Mesendoderm (in vitro differentiated cells): ENCODE measurements at regions not wholly inside any gene's neighbourhood (a gene's known extent, or its start where the extent isn't known, plus 50 kb on each side); places are given as distances from the start of the nearest gene placed in this dataset.
A peak's percentile ranks its signal among the peaks of the same experiment; 100 is the strongest.

Experiments
- DNase-seq: peaks from one replicate; pipeline ENCODE4 v3.0.0; 2013
- H2AK5ac ChIP-seq: 2 replicates; pipeline ENCODE4 v1.6.1; 2013; ENCODE audit warnings: low read length, inconsistent platforms
- H2BK120ac ChIP-seq: 2 replicates; pipeline ENCODE4 v1.6.1; 2013; ENCODE audit warnings: low read depth, mild to moderate bottlenecking, low read length, moderate library complexity, mixed read lengths
- H2BK15ac ChIP-seq: replicated peaks from 2 replicates; pipeline ENCODE4 v1.6.1; 2013; ENCODE audit warnings: low read depth, mild to moderate bottlenecking, moderate library complexity
- H2BK5ac ChIP-seq: 2 replicates; pipeline ENCODE4 v1.6.1; 2013; ENCODE audit warnings: low read length, inconsistent platforms
- H3K18ac ChIP-seq: 2 replicates; pipeline ENCODE4 v1.6.1; 2013; ENCODE audit warnings: mild to moderate bottlenecking, low read length, mixed read lengths
- H3K23ac ChIP-seq: one replicate; pipeline ENCODE4 v1.6.1; 2013; ENCODE audit warnings: low read length
- H3K27ac ChIP-seq: 2 replicates; pipeline ENCODE4 v1.5.1; 2013; ENCODE audit warnings: low read depth, mild to moderate bottlenecking, inconsistent platforms, low read length, moderate library complexity
- H3K27me3 ChIP-seq: 2 replicates; pipeline ENCODE4 v1.6.1; 2013; ENCODE audit warnings: low read length, control low read depth, mild to moderate bottlenecking, inconsistent platforms; ENCODE audit not compliant: insufficient read depth, poor library complexity
- H3K36me3 ChIP-seq: 2 replicates; pipeline ENCODE4 v1.6.1; 2013; ENCODE audit warnings: low read length, inconsistent platforms; ENCODE audit not compliant: control insufficient read depth, insufficient read depth
- H3K4ac ChIP-seq: one replicate; pipeline ENCODE4 v1.6.1; 2013; ENCODE audit warnings: low read depth, mild to moderate bottlenecking, low read length, moderate library complexity
- H3K4me1 ChIP-seq: 2 replicates; pipeline ENCODE4 v1.6.1; 2013; ENCODE audit warnings: low read depth, low read length, inconsistent platforms; ENCODE audit not compliant: control insufficient read depth
- H3K4me2 ChIP-seq: 2 replicates; pipeline ENCODE4 v1.6.1; 2013; ENCODE audit warnings: low read length
- H3K4me3 ChIP-seq: 2 replicates; pipeline ENCODE4 v1.5.1; 2013; ENCODE audit warnings: mild to moderate bottlenecking, low read length
- H3K56ac ChIP-seq: one replicate; pipeline ENCODE4 v1.6.1; 2013; ENCODE audit warnings: low read length
- H3K79me1 ChIP-seq: 2 replicates; pipeline ENCODE4 v1.6.1; 2013; ENCODE audit warnings: low read length, inconsistent platforms
- H3K79me2 ChIP-seq: 2 replicates; pipeline ENCODE4 v1.6.1; 2013; ENCODE audit warnings: mild to moderate bottlenecking, low read length; ENCODE audit not compliant: control insufficient read depth, insufficient read depth
- H3K9ac ChIP-seq: 2 replicates; pipeline ENCODE4 v1.6.1; 2013; ENCODE audit warnings: low read length, inconsistent platforms
- H4K5ac ChIP-seq: one replicate; pipeline ENCODE4 v1.6.1; 2013; ENCODE audit warnings: low read length
- H4K8ac ChIP-seq: one replicate; pipeline ENCODE4 v1.6.1; 2013; ENCODE audit warnings: low read depth, mild to moderate bottlenecking, control low read depth, low read length, moderate library complexity
- WGBS: extraction: QIAGEN DNeasy Blood & Tissue Kit; methylation state at CpG from one replicate; pipeline ENCODE4 v1.1.7; 2013; ENCODE audit warnings: low lambda C conversion rate, missing lambda C conversion rate; ENCODE audit not compliant: insufficient coverage; ENCODE audit errors: extremely low coverage; 5-methylcytosine and 5-hydroxymethylcytosine counted together

DNA sequence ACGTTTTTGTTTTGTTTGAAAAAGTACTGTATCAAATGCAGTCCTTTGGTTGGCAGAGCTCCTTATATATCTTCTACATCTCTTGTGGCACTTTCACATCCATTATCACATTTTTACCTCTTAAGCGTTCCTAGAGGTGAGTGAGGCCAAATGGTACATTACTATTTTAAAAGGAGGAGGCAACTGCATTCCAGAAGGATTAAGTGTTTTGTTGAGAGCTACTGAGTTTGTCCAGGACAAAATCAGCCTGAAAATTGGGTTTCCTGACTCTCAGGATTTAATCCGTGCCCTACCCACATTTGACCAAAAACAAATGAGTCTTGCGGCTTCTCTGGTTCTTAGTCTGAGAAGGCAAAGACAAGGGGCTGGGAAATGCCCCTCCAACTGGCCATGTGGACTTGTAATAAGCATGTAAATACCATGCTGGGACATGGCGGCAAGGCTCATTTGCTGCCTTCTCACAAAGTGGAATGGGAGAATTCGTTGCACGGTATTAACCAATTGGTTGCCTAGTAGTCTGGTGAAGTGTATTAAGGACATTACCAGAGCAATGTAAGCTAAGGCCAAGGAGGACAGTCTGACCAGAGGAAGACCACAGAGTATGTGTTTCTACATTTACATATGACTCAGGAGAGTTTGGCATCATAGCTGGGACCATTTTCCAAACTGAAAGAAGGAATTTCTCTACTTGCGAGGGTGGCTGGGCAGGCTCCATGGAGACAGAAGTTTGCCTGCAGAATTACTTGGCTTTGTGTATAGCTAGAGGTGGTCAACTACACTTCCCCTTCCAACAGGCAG, 175.8 kb upstream of the PLXNC1 start:
- Histone ChIP-seq H4K8ac (no peak overlapping the region), H3K79me1 (no peaks in the 10 kb centered on the region), H3K9ac (no peak overlapping the region), H2BK120ac (no peak overlapping the region), H2AK5ac (no peak overlapping the region), H4K5ac (no peak overlapping the region), H3K27me3 (no peaks in the 10 kb centered on the region), H2BK15ac (no peak overlapping the region), H3K79me2 (no peaks in the 10 kb centered on the region), H3K4me2 (no peak overlapping the region), H3K18ac (no peak overlapping the region), H3K56ac (no peak overlapping the region), H3K4me3 (no peak overlapping the region), H3K27ac (no peak overlapping the region), H3K4ac (no peak overlapping the region), H3K36me3 (no peaks in the 10 kb centered on the region), H3K23ac (peak overlapping the region; percentile 9), H3K4me1 (peaks cover 3% of the 10 kb centered on the region), H2BK5ac (peak overlapping the region; percentile 27)
- DNase-seq = peak; percentile 42
- WGBS = no CpG with 5 or more reads among the region's 8 CpGs

DNA sequence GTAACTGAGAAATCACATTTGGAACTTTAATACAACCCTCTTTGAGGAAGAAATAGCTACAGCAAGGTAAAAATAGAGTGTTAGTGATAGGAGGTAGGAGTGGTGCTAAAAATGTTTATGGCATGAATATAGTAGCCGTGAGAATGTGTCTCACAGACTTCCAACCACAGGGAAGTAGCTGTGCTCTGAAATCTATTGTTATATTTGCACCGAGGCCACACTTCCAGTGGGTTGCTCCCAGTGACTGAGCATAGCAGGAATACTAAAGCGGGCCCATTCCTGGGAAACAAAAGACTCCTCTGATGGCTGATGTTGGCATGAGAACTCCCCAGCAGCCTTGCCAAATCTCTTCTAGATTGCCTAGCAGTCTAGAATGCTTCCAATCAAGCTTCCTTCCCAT, 174.1 kb upstream of the PLXNC1 start:
- H3K4me2 ChIP-seq = no peak overlapping the region
- no peaks in the 10 kb centered on the region for H3K36me3 ChIP-seq
- no peak overlapping the region for H4K5ac ChIP-seq
- H3K23ac ChIP-seq = no peak overlapping the region
- no CpG with 5 or more reads among the region's 3 CpGs for WGBS
- H3K27ac ChIP-seq = no peak overlapping the region
- H2AK5ac ChIP-seq = no peak overlapping the region
- no peaks in the 10 kb centered on the region for H3K79me2 ChIP-seq
- DNase-seq = no peak
- no peaks in the 10 kb centered on the region for H3K79me1 ChIP-seq
- no peak overlapping the region for H4K8ac ChIP-seq
- no peak overlapping the region for H2BK120ac ChIP-seq
- H3K9ac ChIP-seq = no peak overlapping the region
- H3K4ac ChIP-seq = no peak overlapping the region
- no peak overlapping the region for H3K4me3 ChIP-seq
- no peaks in the 10 kb centered on the region for H3K27me3 ChIP-seq
- H3K18ac ChIP-seq = no peak overlapping the region
- H2BK5ac ChIP-seq = no peak overlapping the region
- no peak overlapping the region for H3K56ac ChIP-seq
- peaks cover 3% of the 10 kb centered on the region for H3K4me1 ChIP-seq
- H2BK15ac ChIP-seq = no peak overlapping the region

DNA sequence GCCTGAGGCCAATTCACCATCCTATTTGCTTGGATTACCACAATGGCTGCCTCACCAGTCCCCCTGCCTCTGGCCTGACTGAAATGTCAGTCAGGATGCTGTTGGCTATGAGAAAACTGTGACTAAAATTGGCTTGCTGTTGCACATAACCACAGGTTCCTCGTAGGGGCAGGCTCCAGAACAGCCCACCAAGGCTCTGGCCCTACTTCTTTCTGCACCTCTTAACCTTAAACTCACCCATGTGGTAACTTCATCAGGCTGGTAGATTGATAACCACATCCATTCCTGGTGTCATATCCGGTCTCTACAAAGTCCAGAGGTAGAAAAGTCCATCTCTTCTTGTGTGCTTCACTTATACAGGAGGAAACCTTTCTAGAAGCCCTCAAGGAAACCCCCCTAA, 172.4 kb upstream of the PLXNC1 start:
- no peak overlapping the region for H4K8ac ChIP-seq
- no peak for DNase-seq
- H2BK15ac ChIP-seq = no peak overlapping the region
- no peak overlapping the region for H3K23ac ChIP-seq
- H2AK5ac ChIP-seq = no peak overlapping the region
- H3K27ac ChIP-seq = no peak overlapping the region
- no peak overlapping the region for H2BK5ac ChIP-seq
- H3K4me1 ChIP-seq = peaks cover 3% of the 10 kb centered on the region
- no peaks in the 10 kb centered on the region for H3K36me3 ChIP-seq
- no CpG with 5 or more reads among the region's 2 CpGs for WGBS
- H3K4me2 ChIP-seq = no peak overlapping the region
- no peak overlapping the region for H3K4ac ChIP-seq
- no peak overlapping the region for H3K56ac ChIP-seq
- no peak overlapping the region for H3K9ac ChIP-seq
- no peak overlapping the region for H3K18ac ChIP-seq
- H3K79me2 ChIP-seq = no peaks in the 10 kb centered on the region
- no peak overlapping the region for H3K4me3 ChIP-seq
- H3K79me1 ChIP-seq = no peaks in the 10 kb centered on the region
- no peak overlapping the region for H2BK120ac ChIP-seq
- H3K27me3 ChIP-seq = no peaks in the 10 kb centered on the region
- no peak overlapping the region for H4K5ac ChIP-seq

DNA sequence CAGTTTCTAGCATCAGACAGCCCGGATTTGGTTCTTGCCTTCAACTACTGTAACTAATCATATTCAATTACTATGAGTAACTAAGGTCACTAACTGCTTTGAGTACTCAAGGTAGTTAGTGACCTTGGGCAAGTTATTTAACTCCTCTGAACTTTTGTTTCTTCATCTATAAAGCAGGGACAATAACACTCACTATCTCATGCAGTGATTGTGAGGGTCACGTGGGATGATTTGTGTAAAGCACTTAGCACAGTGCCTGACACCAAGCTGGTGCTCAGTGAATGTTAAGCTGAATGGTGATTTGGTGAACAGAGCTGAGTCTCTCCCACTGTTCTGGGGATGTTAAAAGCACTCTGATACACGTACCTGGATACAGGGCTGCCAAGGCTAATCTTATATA, 171.3 kb upstream of the PLXNC1 start:
- H3K27me3 ChIP-seq = no peaks in the 10 kb centered on the region
- H3K4me1 ChIP-seq = peaks cover 3% of the 10 kb centered on the region
- DNase-seq = no peak
- H3K27ac ChIP-seq = no peak overlapping the region
- H3K36me3 ChIP-seq = no peaks in the 10 kb centered on the region
- no peak overlapping the region for H2AK5ac ChIP-seq
- no peak overlapping the region for H2BK5ac ChIP-seq
- no peak overlapping the region for H3K56ac ChIP-seq
- no peak overlapping the region for H3K9ac ChIP-seq
- H3K79me2 ChIP-seq = no peaks in the 10 kb centered on the region
- H3K4me3 ChIP-seq = no peak overlapping the region
- no peaks in the 10 kb centered on the region for H3K79me1 ChIP-seq
- H2BK120ac ChIP-seq = no peak overlapping the region
- no peak overlapping the region for H3K23ac ChIP-seq
- no peak overlapping the region for H2BK15ac ChIP-seq
- no peak overlapping the region for H3K18ac ChIP-seq
- no peak overlapping the region for H4K8ac ChIP-seq
- no peak overlapping the region for H4K5ac ChIP-seq
- no CpG with 5 or more reads among the region's 3 CpGs for WGBS
- no peak overlapping the region for H3K4ac ChIP-seq
- H3K4me2 ChIP-seq = no peak overlapping the region

DNA sequence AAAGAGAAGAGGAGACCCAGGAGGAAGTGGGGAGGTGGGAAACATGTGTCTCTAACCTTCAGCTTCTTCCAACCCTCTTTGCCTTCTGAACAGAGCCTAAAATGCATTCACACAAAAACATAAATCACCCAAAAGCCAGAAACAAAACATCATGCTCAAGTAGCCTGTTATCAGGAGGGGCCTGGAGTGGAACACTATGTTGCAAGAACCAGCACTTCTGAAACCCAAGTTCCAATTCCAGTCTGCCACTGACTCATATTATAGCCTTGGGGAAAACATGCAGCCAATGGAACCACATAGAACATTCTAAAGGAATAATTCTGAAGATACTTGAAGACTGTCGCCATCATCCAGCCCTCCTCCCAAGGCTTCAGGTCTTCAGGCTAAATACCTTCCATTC, 169.8 kb upstream of the PLXNC1 start:
- H3K9ac ChIP-seq = no peak overlapping the region
- no peak overlapping the region for H3K23ac ChIP-seq

DNA sequence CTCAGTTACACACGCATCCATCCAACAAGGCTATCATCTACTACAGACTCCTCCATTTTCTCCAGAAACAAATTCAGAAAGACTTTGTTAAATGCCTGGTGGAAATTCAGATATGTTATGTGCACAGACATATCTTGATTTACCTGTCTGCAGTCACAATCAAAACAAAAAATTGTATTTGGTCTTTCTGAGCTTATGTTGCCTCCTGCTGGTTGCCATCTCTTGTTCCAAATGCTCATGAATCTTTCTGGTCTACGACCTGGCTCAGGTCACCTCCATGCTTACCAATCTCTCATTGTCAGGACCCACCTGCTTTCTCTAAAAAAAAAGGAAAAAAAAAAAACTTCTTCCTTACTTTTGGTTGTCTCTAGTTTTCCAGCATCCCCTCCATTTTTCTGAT, 169.2 kb upstream of the PLXNC1 start:
- H3K4me2 ChIP-seq = no peak overlapping the region
- H3K9ac ChIP-seq = no peak overlapping the region
- WGBS = no CpG with 5 or more reads among the region's 2 CpGs
- no peaks in the 10 kb centered on the region for H3K36me3 ChIP-seq
- H3K79me1 ChIP-seq = no peaks in the 10 kb centered on the region
- H2AK5ac ChIP-seq = no peak overlapping the region
- H2BK5ac ChIP-seq = no peak overlapping the region
- H3K56ac ChIP-seq = no peak overlapping the region
- no peak overlapping the region for H3K23ac ChIP-seq
- H4K8ac ChIP-seq = no peak overlapping the region
- no peak overlapping the region for H2BK120ac ChIP-seq
- H3K79me2 ChIP-seq = no peaks in the 10 kb centered on the region
- peaks cover 2% of the 10 kb centered on the region for H3K4me1 ChIP-seq
- no peak overlapping the region for H3K4me3 ChIP-seq
- H4K5ac ChIP-seq = no peak overlapping the region
- H3K18ac ChIP-seq = no peak overlapping the region
- DNase-seq = peak; percentile 49
- H2BK15ac ChIP-seq = no peak overlapping the region
- H3K27me3 ChIP-seq = no peaks in the 10 kb centered on the region
- H3K27ac ChIP-seq = no peak overlapping the region
- no peak overlapping the region for H3K4ac ChIP-seq

More for the DNA sequence above, 169.8 kb upstream of the PLXNC1 start:
- Histone ChIP-seq H3K4me1 (peaks cover 2% of the 10 kb centered on the region), H4K5ac (no peak overlapping the region), H3K27ac (no peak overlapping the region), H3K79me2 (no peaks in the 10 kb centered on the region), H3K4me3 (no peak overlapping the region), H3K4ac (no peak overlapping the region), H2BK5ac (no peak overlapping the region), H3K79me1 (no peaks in the 10 kb centered on the region), H2BK120ac (no peak overlapping the region), H3K27me3 (no peaks in the 10 kb centered on the region), H3K56ac (no peak overlapping the region), H4K8ac (no peak overlapping the region), H3K36me3 (no peaks in the 10 kb centered on the region), H2BK15ac (no peak overlapping the region), H2AK5ac (no peak overlapping the region), H3K4me2 (no peak overlapping the region), H3K18ac (no peak overlapping the region)
- no peak for DNase-seq
- no CpG with 5 or more reads among the region's 1 CpG for WGBS
